Left renal pelvis (tissue), 4 donors: ENCODE measurements at regions not wholly inside any gene's neighbourhood (a gene's known extent, or its start where the extent isn't known, plus 50 kb on each side); places are given as distances from the start of the nearest gene placed in this dataset.
A peak's percentile ranks its signal among the peaks of the same experiment; 100 is the strongest.

Experiments used
- DNase-seq, 4 donors: peaks; one replicate each; pipeline ENCODE4 v3.0.0-alpha.2; 2013; ENCODE audit warnings: low read depth in 4 of 4, low spot score in 3 of 4

- DNase-seq: peak in 1 of 4 donors; percentile 14
Observed at GRCh38 chr17:34146440-34147043, 108.5 kb upstream of the CCL2 start.

GRCh38 chr17:34151102-34151501, 104.0 kb upstream of the CCL2 start:
- no peak for DNase-seq

- no peak for DNase-seq
Observed at GRCh38 chr17:34153991-34154390, 101.1 kb upstream of the CCL2 start.

- no peak for DNase-seq
Observed at GRCh38 chr17:34154961-34155730, 99.9 kb upstream of the CCL2 start.

- no peak for DNase-seq
Observed at GRCh38 chr17:34155947-34156346, 99.1 kb upstream of the CCL2 start.

- no peak for DNase-seq
Observed at GRCh38 chr17:34156401-34156740, 98.7 kb upstream of the CCL2 start.

GRCh38 chr17:34156741-34157589, 98.1 kb upstream of the CCL2 start:
- no peak for DNase-seq

GRCh38 chr17:34161690-34162089, 93.4 kb upstream of the CCL2 start:
- no peak for DNase-seq

- DNase-seq: no peak
Observed at GRCh38 chr17:34163123-34163522, 92.0 kb upstream of the CCL2 start.

- no peak for DNase-seq
Observed at GRCh38 chr17:34163646-34164045, 91.4 kb upstream of the CCL2 start.

- DNase-seq: no peak
Observed at GRCh38 chr17:34164837-34165236, 90.2 kb upstream of the CCL2 start.

GRCh38 chr17:34166352-34166751, 88.7 kb upstream of the CCL2 start:
- no peak for DNase-seq

- DNase-seq: no peak
Observed at GRCh38 chr17:34167354-34167753, 87.7 kb upstream of the CCL2 start.

GRCh38 chr17:34168989-34169388, 86.1 kb upstream of the CCL2 start:
- no peak for DNase-seq

GRCh38 chr17:34169496-34169895, 85.6 kb upstream of the CCL2 start:
- DNase-seq: peak in 1 of 4 donors; percentile 18

GRCh38 chr17:34171245-34171818, 83.8 kb upstream of the CCL2 start:
- no peak for DNase-seq

- no peak for DNase-seq
Observed at GRCh38 chr17:34172390-34172918, 82.6 kb upstream of the CCL2 start.

- no peak for DNase-seq
Observed at GRCh38 chr17:34173241-34173640, 81.8 kb upstream of the CCL2 start.

- DNase-seq: no peak
Observed at GRCh38 chr17:34174496-34174895, 80.6 kb upstream of the CCL2 start.

GRCh38 chr17:34176440-34176839, 78.6 kb upstream of the CCL2 start:
- no peak for DNase-seq

- no peak for DNase-seq
Observed at GRCh38 chr17:34177642-34178041, 77.4 kb upstream of the CCL2 start.
